Colonic mucosa (tissue), 4 donors: ENCODE measurements at regions not wholly inside any gene's neighbourhood (a gene's known extent, or its start where the extent isn't known, plus 50 kb on each side); places are given as distances from the start of the nearest gene placed in this dataset.
A peak's percentile ranks its signal among the peaks of the same experiment; 100 is the strongest.
"Not testable (repeated sequence)": the region's sequence is repeated elsewhere in the genome, so short reads cannot be mapped to it uniquely, and the experiment has no call there.

Experiments
- DNase-seq: peaks from one replicate; pipeline ENCODE4 v3.0.0-alpha.2; 2020
- H3K27ac ChIP-seq: fragments of 200-600 bp; one replicate; pipeline ENCODE4 v1.8.0; 2021
- H3K27me3 ChIP-seq: fragments of 200-600 bp; one replicate; pipeline ENCODE4 v1.8.0; 2021
- H3K36me3 ChIP-seq: fragments of 200-600 bp; one replicate; pipeline ENCODE4 v1.8.0; 2021
- H3K4me1 ChIP-seq: fragments of 200-600 bp; one replicate; pipeline ENCODE4 v1.8.0; 2021; ENCODE audit warnings: mild to moderate bottlenecking
- H3K4me3 ChIP-seq: fragments of 200-600 bp; one replicate; pipeline ENCODE4 v1.8.0; 2021
- H3K9ac ChIP-seq, 2 donors: one replicate each; pipeline ENCODE4 v1.7.0; 2013; ENCODE audit warnings: control low read depth in 2 of 2, low read depth in 2 of 2, low read length in 2 of 2
- H3K9me3 ChIP-seq: fragments of 200-600 bp; one replicate; pipeline ENCODE4 v1.8.0; 2021
- CTCF ChIP-seq: fragments of 200-600 bp; IDR thresholded peaks from one replicate; pipeline ENCODE4 v1.8.0; 2022; ENCODE audit warnings: antibody characterized with exemption, mild to moderate bottlenecking
- intact Hi-C: fragments of 100-400 bp; cut with DNase I; formaldehyde crosslinking; loops from one replicate; pipeline ENCODE4 v1.14.1; 2022
- donor health status: healthy.
- donor health status: DM: no; HTN: no; CAD: no.
- donor health status: DM: no; HTN: no; CAD: no.

GRCh38 chr7:128591705-128592104 lies 80.4 kb upstream of the GARIN1A start:
- no peak for DNase-seq
- Histone ChIP-seq H3K4me3 (no peak overlapping the region), H3K9me3 (no peaks in the 10 kb centered on the region), H3K27ac (no peak overlapping the region), H3K27me3 (no peaks in the 10 kb centered on the region), H3K9ac (no peak overlapping the region), H3K36me3 (no peaks in the 10 kb centered on the region), H3K4me1 (no peaks in the 10 kb centered on the region)
- intact Hi-C loops: no loop called here
- TF ChIP-seq CTCF: no peak

GRCh38 chr7:128592209-128592608 lies 79.9 kb upstream of the GARIN1A start:
- H3K4me3 ChIP-seq, intact Hi-C loops, H3K9me3 ChIP-seq, H3K36me3 ChIP-seq, H3K9ac ChIP-seq, H3K4me1 ChIP-seq, DNase-seq, H3K27ac ChIP-seq, H3K27me3 ChIP-seq: not testable (repeated sequence)

GRCh38 chr7:128594061-128594460 lies 78.0 kb upstream of the GARIN1A start:
- H3K27me3 ChIP-seq, H3K4me1 ChIP-seq, H3K36me3 ChIP-seq, intact Hi-C loops, H3K9me3 ChIP-seq, H3K4me3 ChIP-seq, H3K27ac ChIP-seq, H3K9ac ChIP-seq, DNase-seq: not testable (repeated sequence)

GRCh38 chr7:128596336-128597128 lies 75.6 kb upstream of the GARIN1A start:
- H3K36me3 ChIP-seq, H3K9me3 ChIP-seq, DNase-seq, H3K27me3 ChIP-seq, H3K4me1 ChIP-seq, intact Hi-C loops, H3K4me3 ChIP-seq, H3K27ac ChIP-seq, H3K9ac ChIP-seq: not testable (repeated sequence)

GRCh38 chr7:128598946-128599345 lies 73.1 kb upstream of the GARIN1A start:
- H3K9ac ChIP-seq, intact Hi-C loops, H3K4me1 ChIP-seq, H3K36me3 ChIP-seq, H3K4me3 ChIP-seq, H3K27me3 ChIP-seq, DNase-seq, H3K9me3 ChIP-seq, H3K27ac ChIP-seq: not testable (repeated sequence)

GRCh38 chr7:128608678-128609421 lies 63.2 kb upstream of the GARIN1A start:
- not testable (repeated sequence) for H3K36me3 ChIP-seq, H3K4me1 ChIP-seq, H3K9me3 ChIP-seq, H3K9ac ChIP-seq, H3K27me3 ChIP-seq, H3K4me3 ChIP-seq, H3K27ac ChIP-seq
- peak; percentile 61 for TF ChIP-seq CTCF
- intact Hi-C loops: loop anchor here (10.0 kb wide), 1 partner anchor 276 kb away; no protein-coding TSS in a partner anchor
- DNase-seq: peak; percentile 49

GRCh38 chr7:128613366-128613765 lies 58.7 kb upstream of the GARIN1A start:
- DNase-seq, intact Hi-C loops, H3K4me3 ChIP-seq, H3K27ac ChIP-seq, H3K9me3 ChIP-seq, H3K9ac ChIP-seq, H3K27me3 ChIP-seq, H3K36me3 ChIP-seq, H3K4me1 ChIP-seq: not testable (repeated sequence)

- H3K9me3 ChIP-seq, H3K9ac ChIP-seq, intact Hi-C loops, H3K27ac ChIP-seq, H3K4me1 ChIP-seq, H3K4me3 ChIP-seq, DNase-seq, H3K36me3 ChIP-seq, H3K27me3 ChIP-seq: not testable (repeated sequence)
Measured at GRCh38 chr7:128614812-128615211, 57.3 kb upstream of the GARIN1A start.

- DNase-seq, H3K27ac ChIP-seq, H3K36me3 ChIP-seq, H3K4me3 ChIP-seq, H3K9me3 ChIP-seq, H3K27me3 ChIP-seq, intact Hi-C loops, H3K4me1 ChIP-seq, H3K9ac ChIP-seq: not testable (repeated sequence)
Measured at GRCh38 chr7:128616799-128617198, 55.3 kb upstream of the GARIN1A start.
